GM11168 (cell line): ENCODE measurements at regions not wholly inside any gene's neighbourhood (a gene's known extent, or its start where the extent isn't known, plus 50 kb on each side); places are given as distances from the start of the nearest gene placed in this dataset.

Experiments
- in situ Hi-C: fragments of 300-500 bp; cut with MboI; formaldehyde crosslinking; loops from one replicate; pipeline ENCODE4 v1.12.0; 2022; ENCODE audit warnings: low sequenced_read_pairs; ENCODE audit not compliant: unreplicated experiment

GRCh38 chr6:95133578-95133977, 443.8 kb upstream of the MANEA start:
- in situ Hi-C loops: no loop called here

- in situ Hi-C loops: no loop called here
These were observed 442.2 kb upstream of the MANEA start for GRCh38 chr6:95135182-95135581.

- in situ Hi-C loops: no loop called here
These were observed 435.2 kb upstream of the MANEA start for GRCh38 chr6:95142101-95142500.

GRCh38 chr6:95142661-95143335, 434.5 kb upstream of the MANEA start:
- in situ Hi-C loops: no loop called here

DNA sequence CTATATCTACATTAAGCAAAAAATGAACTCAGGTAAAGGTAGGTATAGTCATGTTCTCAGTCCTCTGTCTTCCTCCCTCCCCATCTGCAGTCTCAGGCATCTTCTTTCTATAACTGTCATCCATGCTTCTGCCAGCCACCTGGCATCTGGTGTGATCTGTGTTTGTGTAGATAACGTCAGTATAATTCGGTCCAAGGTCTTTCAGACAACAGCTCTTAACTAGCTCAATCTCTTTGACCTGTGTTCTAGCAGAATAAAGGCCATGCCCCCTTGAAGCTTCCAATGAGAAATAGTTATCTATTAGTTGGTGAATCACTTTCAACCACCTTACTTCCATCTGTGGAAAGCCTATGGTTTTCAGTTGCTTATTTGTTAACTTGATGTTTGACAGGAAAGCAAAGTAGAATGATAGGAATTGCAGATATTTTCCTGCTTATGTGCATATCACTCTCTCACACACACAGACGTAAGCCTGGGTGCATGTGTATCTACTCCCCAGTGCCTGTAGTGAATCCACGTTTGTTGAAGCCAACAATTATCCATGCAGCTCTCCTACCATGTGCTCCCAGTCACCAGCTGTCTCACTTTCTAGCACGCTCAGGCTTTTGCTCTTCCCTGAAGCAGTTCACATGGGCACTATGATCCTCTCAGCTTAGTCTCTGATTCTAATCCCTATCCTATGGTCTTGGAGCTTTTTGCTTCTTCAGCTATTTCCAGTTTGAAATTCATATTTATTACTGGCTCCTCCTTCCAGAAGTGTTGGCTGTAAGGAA, 433.7 kb upstream of the MANEA start:
- in situ Hi-C loops: no loop called here

GRCh38 chr6:95145457-95145856, 431.9 kb upstream of the MANEA start:
- in situ Hi-C loops: no loop called here

GRCh38 chr6:95159557-95159956, 417.8 kb upstream of the MANEA start:
- in situ Hi-C loops: no loop called here

DNA sequence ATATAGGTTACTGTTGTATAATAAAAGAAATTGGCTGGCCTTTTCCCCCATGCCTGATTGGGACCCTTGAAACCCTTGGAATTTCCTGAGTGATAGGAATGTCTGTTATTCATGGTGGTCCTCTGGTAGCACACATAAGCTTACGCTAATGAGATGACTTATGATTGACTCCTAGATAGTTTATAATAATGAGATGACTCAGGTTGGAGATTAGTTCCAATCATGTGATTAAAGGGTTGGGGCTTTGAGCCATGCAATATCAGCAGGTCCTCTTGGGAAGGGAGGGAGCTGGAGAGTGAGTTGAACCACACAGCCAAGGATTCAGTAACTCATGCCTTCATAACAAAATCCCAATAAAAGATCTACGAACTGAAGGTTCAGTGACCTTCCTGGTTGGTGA, 407.6 kb upstream of the MANEA start:
- in situ Hi-C loops: no loop called here

- in situ Hi-C loops: no loop called here
These were observed 401.2 kb upstream of the MANEA start for GRCh38 chr6:95175927-95176675.

- in situ Hi-C loops: no loop called here
These were observed 391.5 kb upstream of the MANEA start for GRCh38 chr6:95185874-95186273.

GRCh38 chr6:95186710-95187109, 390.6 kb upstream of the MANEA start:
- in situ Hi-C loops: no loop called here

- in situ Hi-C loops: no loop called here
These were observed 379.7 kb upstream of the MANEA start for GRCh38 chr6:95197590-95197989.

- in situ Hi-C loops: no loop called here
These were observed 374.1 kb upstream of the MANEA start for GRCh38 chr6:95203153-95203754.

GRCh38 chr6:95204178-95204577, 373.2 kb upstream of the MANEA start:
- in situ Hi-C loops: no loop called here

- in situ Hi-C loops: no loop called here
These were observed 368.7 kb upstream of the MANEA start for GRCh38 chr6:95208621-95209020.

GRCh38 chr6:95209074-95209473, 368.3 kb upstream of the MANEA start:
- in situ Hi-C loops: no loop called here

- in situ Hi-C loops: no loop called here
These were observed 360.8 kb upstream of the MANEA start for GRCh38 chr6:95216555-95216954.

GRCh38 chr6:95227351-95227750, 350.0 kb upstream of the MANEA start:
- in situ Hi-C loops: no loop called here

DNA sequence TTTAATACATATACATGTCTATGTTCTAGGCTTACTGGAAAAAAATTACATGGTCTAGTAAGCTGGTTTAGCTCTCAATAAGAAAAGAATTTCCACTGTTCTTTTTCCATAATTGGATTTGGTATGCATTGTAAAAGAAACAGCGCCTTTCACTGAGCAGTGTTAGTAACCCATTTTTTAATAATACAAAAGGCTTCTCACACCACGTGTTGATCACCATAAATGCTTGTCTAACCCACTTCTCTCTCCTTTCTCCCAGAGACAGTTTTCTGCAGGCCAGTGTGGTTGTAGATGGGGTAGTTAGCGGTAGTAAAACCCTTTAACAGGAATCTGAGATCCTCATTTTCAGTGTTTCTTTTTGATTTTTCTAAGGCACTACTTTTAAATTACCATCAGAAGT, 348.7 kb upstream of the MANEA start:
- in situ Hi-C loops: no loop called here

DNA sequence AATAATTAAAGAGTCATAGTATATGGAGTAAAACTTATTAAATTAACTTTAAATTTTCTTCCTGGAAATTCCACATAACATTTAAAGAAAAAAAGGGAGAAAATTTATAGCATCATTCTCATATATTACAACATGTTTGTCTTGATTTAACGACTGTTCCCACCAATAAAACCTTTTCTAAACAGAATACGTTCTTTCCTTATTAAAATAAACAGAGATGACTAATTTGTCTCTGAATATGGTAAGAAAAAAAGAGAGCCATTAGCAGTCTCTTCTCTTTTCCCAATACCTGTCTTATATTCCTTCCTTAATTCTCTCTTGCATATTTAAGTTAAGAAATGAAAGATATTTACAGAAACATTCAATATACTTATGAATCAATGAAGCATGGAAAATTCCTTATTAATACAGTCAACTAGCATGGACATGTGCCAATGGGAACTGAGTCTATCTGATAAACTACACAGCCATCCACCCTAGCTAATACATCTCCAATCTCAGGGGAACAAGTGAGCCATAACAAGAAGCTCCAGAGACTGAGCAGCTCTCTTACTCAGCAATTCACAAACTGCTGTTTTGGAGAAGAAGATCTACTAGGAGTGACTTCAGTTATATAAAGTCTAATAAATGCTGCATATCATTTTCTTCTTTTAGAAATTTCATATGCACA, 347.1 kb upstream of the MANEA start:
- in situ Hi-C loops: no loop called here
